ENCODE measurements at regions not wholly inside any gene's neighbourhood (a gene's known extent, or its start where the extent isn't known, plus 50 kb on each side); places are given as distances from the start of the nearest gene placed in this dataset.
"Not testable (repeated sequence)": the region's sequence is repeated elsewhere in the genome, so short reads cannot be mapped to it uniquely, and the experiment has no call there.

- H3K4me3 ChIP-seq (ENCODE audit: insufficient read depth, low read depth, low read length) = no peak overlapping the region
- no peaks in the 10 kb centered on the region for H3K36me3 ChIP-seq (ENCODE audit: control insufficient read depth, insufficient read depth, low read length)
- no peaks in the 10 kb centered on the region for H3K9me3 ChIP-seq (ENCODE audit: control insufficient read depth, low read length)
- no peaks in the 10 kb centered on the region for H3K4me1 ChIP-seq (ENCODE audit: control insufficient read depth, insufficient read depth, low read length)
- WGBS, 2 experiments = 92 to 93% methylated on average over 3 of the region's 3 CpGs
- H3K27me3 ChIP-seq (ENCODE audit: control insufficient read depth, insufficient read depth, low read length, poor library complexity, severe bottlenecking) = no peaks in the 10 kb centered on the region
- no peak overlapping the region for H3K27ac ChIP-seq (ENCODE audit: insufficient read depth, low read depth, low read length, poor library complexity, severe bottlenecking)
Observed at GRCh38 chr1:55775007-55775406, 559.8 kb upstream of the USP24 start.

- Histone ChIP-seq H3K36me3 (ENCODE audit: control insufficient read depth, insufficient read depth, low read length) (no peaks in the 10 kb centered on the region), H3K27ac (ENCODE audit: insufficient read depth, low read depth, low read length, poor library complexity, severe bottlenecking) (no peak overlapping the region), H3K4me1 (ENCODE audit: control insufficient read depth, insufficient read depth, low read length) (no peaks in the 10 kb centered on the region), H3K27me3 (ENCODE audit: control insufficient read depth, insufficient read depth, low read length, poor library complexity, severe bottlenecking) (no peaks in the 10 kb centered on the region), H3K4me3 (ENCODE audit: insufficient read depth, low read depth, low read length) (no peak overlapping the region), H3K9me3 (ENCODE audit: control insufficient read depth, low read length) (no peaks in the 10 kb centered on the region)
- 89 to 92% methylated on average over 3 of the region's 3 CpGs for WGBS, 2 experiments
Observed at GRCh38 chr1:55774446-55774845, 559.3 kb upstream of the USP24 start.

GRCh38 chr1:55773211-55773940 is 558.2 kb upstream of the USP24 start:
- WGBS, 2 experiments = 94 to 96% methylated on average over 4 of the region's 4 CpGs
- no peaks in the 10 kb centered on the region for H3K36me3 ChIP-seq (ENCODE audit: control insufficient read depth, insufficient read depth, low read length)
- no peaks in the 10 kb centered on the region for H3K4me1 ChIP-seq (ENCODE audit: control insufficient read depth, insufficient read depth, low read length)
- H3K9me3 ChIP-seq (ENCODE audit: control insufficient read depth, low read length) = no peaks in the 10 kb centered on the region
- no peaks in the 10 kb centered on the region for H3K27me3 ChIP-seq (ENCODE audit: control insufficient read depth, insufficient read depth, low read length, poor library complexity, severe bottlenecking)
- no peak overlapping the region for H3K27ac ChIP-seq (ENCODE audit: insufficient read depth, low read depth, low read length, poor library complexity, severe bottlenecking)
- H3K4me3 ChIP-seq (ENCODE audit: insufficient read depth, low read depth, low read length) = no peak overlapping the region

GRCh38 chr1:55768327-55768952 is 553.3 kb upstream of the USP24 start:
- no peak overlapping the region for H3K27ac ChIP-seq (ENCODE audit: insufficient read depth, low read depth, low read length, poor library complexity, severe bottlenecking)
- no peaks in the 10 kb centered on the region for H3K27me3 ChIP-seq (ENCODE audit: control insufficient read depth, insufficient read depth, low read length, poor library complexity, severe bottlenecking)
- H3K4me3 ChIP-seq (ENCODE audit: insufficient read depth, low read depth, low read length) = no peak overlapping the region
- H3K4me1 ChIP-seq (ENCODE audit: control insufficient read depth, insufficient read depth, low read length) = no peaks in the 10 kb centered on the region
- 100% methylated on average over 1 of the region's 1 CpG for WGBS, 2 experiments
- no peaks in the 10 kb centered on the region for H3K36me3 ChIP-seq (ENCODE audit: control insufficient read depth, insufficient read depth, low read length)
- no peaks in the 10 kb centered on the region for H3K9me3 ChIP-seq (ENCODE audit: control insufficient read depth, low read length)

- no peaks in the 10 kb centered on the region for H3K36me3 ChIP-seq (ENCODE audit: control insufficient read depth, insufficient read depth, low read length)
- H3K27me3 ChIP-seq (ENCODE audit: control insufficient read depth, insufficient read depth, low read length, poor library complexity, severe bottlenecking) = no peaks in the 10 kb centered on the region
- no peak overlapping the region for H3K27ac ChIP-seq (ENCODE audit: insufficient read depth, low read depth, low read length, poor library complexity, severe bottlenecking)
- 92 to 93% methylated on average over 3 of the region's 3 CpGs for WGBS, 2 experiments
- no peaks in the 10 kb centered on the region for H3K9me3 ChIP-seq (ENCODE audit: control insufficient read depth, low read length)
- H3K4me3 ChIP-seq (ENCODE audit: insufficient read depth, low read depth, low read length) = no peak overlapping the region
- H3K4me1 ChIP-seq (ENCODE audit: control insufficient read depth, insufficient read depth, low read length) = no peaks in the 10 kb centered on the region
Observed at GRCh38 chr1:55767171-55767570, 552.0 kb upstream of the USP24 start.

GRCh38 chr1:55765505-55765904 is 550.3 kb upstream of the USP24 start:
- H3K4me3 ChIP-seq (ENCODE audit: insufficient read depth, low read depth, low read length); H3K27ac ChIP-seq (ENCODE audit: insufficient read depth, low read depth, low read length, poor library complexity, severe bottlenecking); H3K27me3 ChIP-seq (ENCODE audit: control insufficient read depth, insufficient read depth, low read length, poor library complexity, severe bottlenecking); H3K36me3 ChIP-seq (ENCODE audit: control insufficient read depth, insufficient read depth, low read length); H3K9me3 ChIP-seq (ENCODE audit: control insufficient read depth, low read length); H3K4me1 ChIP-seq (ENCODE audit: control insufficient read depth, insufficient read depth, low read length): not testable (repeated sequence)
- WGBS, 2 experiments = 95 to 97% methylated on average over 2 of the region's 3 CpGs

- 95 to 96% methylated on average over 2 of the region's 2 CpGs for WGBS, 2 experiments
- Histone ChIP-seq H3K27me3 (ENCODE audit: control insufficient read depth, insufficient read depth, low read length, poor library complexity, severe bottlenecking) (no peaks in the 10 kb centered on the region), H3K27ac (ENCODE audit: insufficient read depth, low read depth, low read length, poor library complexity, severe bottlenecking) (no peak overlapping the region), H3K9me3 (ENCODE audit: control insufficient read depth, low read length) (peaks cover 3% of the 10 kb centered on the region), H3K4me3 (ENCODE audit: insufficient read depth, low read depth, low read length) (no peak overlapping the region), H3K36me3 (ENCODE audit: control insufficient read depth, insufficient read depth, low read length) (no peaks in the 10 kb centered on the region), H3K4me1 (ENCODE audit: control insufficient read depth, insufficient read depth, low read length) (no peaks in the 10 kb centered on the region)
Observed at GRCh38 chr1:55751776-55752175, 536.6 kb upstream of the USP24 start.

GRCh38 chr1:55750628-55750995 is 535.4 kb upstream of the USP24 start:
- WGBS, 2 experiments = 96 to 98% methylated on average over 1 of the region's 1 CpG
- H3K4me3 ChIP-seq (ENCODE audit: insufficient read depth, low read depth, low read length) = no peak overlapping the region

GRCh38 chr1:55749975-55750627 is 534.9 kb upstream of the USP24 start:
- Histone ChIP-seq H3K27ac (ENCODE audit: insufficient read depth, low read depth, low read length, poor library complexity, severe bottlenecking) (no peak overlapping the region), H3K27me3 (ENCODE audit: control insufficient read depth, insufficient read depth, low read length, poor library complexity, severe bottlenecking) (no peaks in the 10 kb centered on the region), H3K36me3 (ENCODE audit: control insufficient read depth, insufficient read depth, low read length) (no peaks in the 10 kb centered on the region), H3K4me3 (ENCODE audit: insufficient read depth, low read depth, low read length) (no peak overlapping the region), H3K9me3 (ENCODE audit: control insufficient read depth, low read length) (no peaks in the 10 kb centered on the region), H3K4me1 (ENCODE audit: control insufficient read depth, insufficient read depth, low read length) (no peaks in the 10 kb centered on the region)
- WGBS, 2 experiments = 86 to 92% methylated on average over 6 of the region's 6 CpGs

More at GRCh38 chr1:55750628-55750995, 535.4 kb upstream of the USP24 start:
- H3K36me3 ChIP-seq (ENCODE audit: control insufficient read depth, insufficient read depth, low read length) = no peaks in the 10 kb centered on the region
- H3K27me3 ChIP-seq (ENCODE audit: control insufficient read depth, insufficient read depth, low read length, poor library complexity, severe bottlenecking) = no peaks in the 10 kb centered on the region
- H3K9me3 ChIP-seq (ENCODE audit: control insufficient read depth, low read length) = no peaks in the 10 kb centered on the region
- no peaks in the 10 kb centered on the region for H3K4me1 ChIP-seq (ENCODE audit: control insufficient read depth, insufficient read depth, low read length)
- no peak overlapping the region for H3K27ac ChIP-seq (ENCODE audit: insufficient read depth, low read depth, low read length, poor library complexity, severe bottlenecking)

GRCh38 chr1:55747408-55747841 is 532.3 kb upstream of the USP24 start:
- H3K4me3 ChIP-seq (ENCODE audit: insufficient read depth, low read depth, low read length) = no peak overlapping the region
- no peaks in the 10 kb centered on the region for H3K27me3 ChIP-seq (ENCODE audit: control insufficient read depth, insufficient read depth, low read length, poor library complexity, severe bottlenecking)
- 93 to 96% methylated on average over 5 of the region's 5 CpGs for WGBS, 2 experiments
- H3K4me1 ChIP-seq (ENCODE audit: control insufficient read depth, insufficient read depth, low read length) = no peaks in the 10 kb centered on the region
- H3K9me3 ChIP-seq (ENCODE audit: control insufficient read depth, low read length) = no peaks in the 10 kb centered on the region
- H3K36me3 ChIP-seq (ENCODE audit: control insufficient read depth, insufficient read depth, low read length) = no peaks in the 10 kb centered on the region
- H3K27ac ChIP-seq (ENCODE audit: insufficient read depth, low read depth, low read length, poor library complexity, severe bottlenecking) = no peak overlapping the region

Measured in ectodermal cell (in vitro differentiated cells).